OCI-LY7 (cell line): ENCODE measurements at regions not wholly inside any gene's neighbourhood (a gene's known extent, or its start where the extent isn't known, plus 50 kb on each side); places are given as distances from the start of the nearest gene placed in this dataset.

Experiments used
- BruUV-seq: library from RNA; stranded (reverse); fragments of 400-500 nt; replicated peaks from 2 replicates; lab custom pipeline; 2021; lab: Mats Ljungman, UMichigan
- CTCF ChIA-PET: fragments of 300-600 bp; sonication (Branson Sonifier 250); formaldehyde crosslinking; loops from one replicate; lab custom pipeline; 2022; ENCODE audit warnings: antibody characterized with exemption; ENCODE audit not compliant: unreplicated experiment; lab: Charles Lee
- POLR2A ChIA-PET: fragments of 300-600 bp; sonication (Branson Sonifier 250); formaldehyde crosslinking; loops from one replicate; lab custom pipeline; 2022; ENCODE audit warnings: antibody characterized with exemption; lab: Charles Lee
- DNase-seq: peaks from one replicate; pipeline ENCODE4 v3.0.0-alpha.2; 2015; ENCODE audit warnings: low spot score
- H2AFZ ChIP-seq: fragments of 200-600 bp; sonication (generic), shearing (Covaris generic); 2 replicates; pipeline ENCODE4 v1.6.1; 2014; ENCODE audit warnings: mild to moderate bottlenecking, antibody characterized with exemption, low read length, moderate library complexity
- H3K27ac ChIP-seq: fragments of 200-600 bp; sonication (generic); 2 replicates; pipeline ENCODE4 v1.5.1; 2014; ENCODE audit warnings: mixed run types, low read depth, mild to moderate bottlenecking, moderate library complexity, low read length, inconsistent platforms; ENCODE audit not compliant: poor library complexity, severe bottlenecking
- H3K36me3 ChIP-seq: fragments of 200-600 bp; sonication (generic); 2 replicates; pipeline ENCODE4 v1.6.1; 2014; ENCODE audit warnings: mild to moderate bottlenecking, antibody characterized with exemption, low read length, moderate library complexity, mixed read lengths; ENCODE audit not compliant: insufficient read depth
- H3K4me1 ChIP-seq: fragments of 200-600 bp; sonication (generic); 2 replicates; pipeline ENCODE4 v1.5.1; 2014; ENCODE audit warnings: mild to moderate bottlenecking, low read length; ENCODE audit not compliant: insufficient read depth, poor library complexity, severe bottlenecking
- H3K4me2 ChIP-seq: fragments of 200-600 bp; sonication (generic); 2 replicates; pipeline ENCODE4 v1.6.1; 2014; ENCODE audit warnings: mild to moderate bottlenecking, low read length
- H3K4me3 ChIP-seq: fragments of 200-600 bp; sonication (generic); 2 replicates; pipeline ENCODE4 v1.5.1; 2014; ENCODE audit warnings: mild to moderate bottlenecking, low read depth, low read length; ENCODE audit not compliant: poor library complexity, severe bottlenecking
- H3K79me2 ChIP-seq: fragments of 200-600 bp; sonication (generic); 2 replicates; pipeline ENCODE4 v1.6.1; 2016; ENCODE audit warnings: low read depth, mild to moderate bottlenecking, low read length, moderate library complexity, mixed read lengths; ENCODE audit not compliant: insufficient read depth
- H3K9me2 ChIP-seq: fragments of 200-600 bp; sonication (generic); 2 replicates; pipeline ENCODE4 v1.6.1; 2016; ENCODE audit warnings: mild to moderate bottlenecking, low read length, mixed read lengths; ENCODE audit not compliant: insufficient read depth
- H3K9me3 ChIP-seq: fragments of 200-600 bp; sonication (generic); 2 replicates; pipeline ENCODE4 v1.6.1; 2014; ENCODE audit warnings: mild to moderate bottlenecking, mixed run types, low read length, mixed read lengths
- H4K20me1 ChIP-seq: fragments of 200-600 bp; sonication (generic); 2 replicates; pipeline ENCODE4 v1.6.1; 2014; ENCODE audit warnings: mild to moderate bottlenecking, antibody characterized with exemption, low read length, moderate library complexity, mixed read lengths; ENCODE audit not compliant: insufficient read depth
- EZH2phosphoT487 ChIP-seq: fragments of 200-600 bp; sonication (generic); IDR thresholded peaks from 2 replicates; pipeline ENCODE4 v1.6.1; 2018; ENCODE audit warnings: low read depth, borderline replicate concordance, mild to moderate bottlenecking, mixed run types, antibody characterized with exemption, low read length, moderate library complexity, mixed read lengths
- intact Hi-C: fragments of 100-400 bp; cut with micrococcal nuclease; formaldehyde crosslinking; loops from one replicate; pipeline ENCODE4 v1.10.0; 2022; ENCODE audit not compliant: unreplicated experiment
- TF ChIP-seq, protein P1 (sequence below): fragments of 200-600 bp; sonication (generic); conservative IDR thresholded peaks from 2 replicates; pipeline ENCODE4 v1.5.1; 2014; ENCODE audit warnings: mild to moderate bottlenecking, antibody characterized with exemption, low read length, moderate library complexity, mixed read lengths

DNA sequence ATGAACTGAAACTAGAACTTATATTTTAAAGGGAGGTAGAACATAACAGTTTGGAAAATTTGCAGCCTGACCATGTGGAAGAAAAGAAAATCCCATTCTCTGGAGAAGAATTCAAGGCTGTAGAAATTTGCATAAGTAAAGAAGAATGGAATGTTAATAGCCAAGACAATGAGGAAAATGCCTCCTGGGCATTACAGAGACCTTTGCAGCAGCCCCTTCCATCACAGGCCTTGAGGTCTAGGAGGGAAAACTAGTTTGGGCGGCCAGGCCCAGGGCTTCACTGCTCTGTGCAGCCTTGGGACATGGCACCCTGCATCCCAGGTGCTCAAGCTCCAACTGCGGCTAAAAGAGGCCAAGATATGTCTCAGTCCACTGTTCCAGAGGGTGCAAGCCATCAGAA, 1506.8 kb downstream of the PCDH18 start:
- Histone ChIP-seq H3K9me2 (no peaks in the 10 kb centered on the region), H3K4me1 (no peaks in the 10 kb centered on the region), H2AFZ (no peak overlapping the region), H3K27ac (no peak overlapping the region), H3K4me3 (no peak overlapping the region), H4K20me1 (no peaks in the 10 kb centered on the region), H3K4me2 (no peak overlapping the region), H3K79me2 (no peaks in the 10 kb centered on the region), H3K9me3 (0 out of 2 replicates have a peak, but pooled peaks cover 3% of the 10 kb centered on the region), H3K36me3 (no peaks in the 10 kb centered on the region)
- intact Hi-C loops: no loop called here
- no peak for TF ChIP-seq EZH2phosphoT487
- TF ChIP-seq, protein P1, sequence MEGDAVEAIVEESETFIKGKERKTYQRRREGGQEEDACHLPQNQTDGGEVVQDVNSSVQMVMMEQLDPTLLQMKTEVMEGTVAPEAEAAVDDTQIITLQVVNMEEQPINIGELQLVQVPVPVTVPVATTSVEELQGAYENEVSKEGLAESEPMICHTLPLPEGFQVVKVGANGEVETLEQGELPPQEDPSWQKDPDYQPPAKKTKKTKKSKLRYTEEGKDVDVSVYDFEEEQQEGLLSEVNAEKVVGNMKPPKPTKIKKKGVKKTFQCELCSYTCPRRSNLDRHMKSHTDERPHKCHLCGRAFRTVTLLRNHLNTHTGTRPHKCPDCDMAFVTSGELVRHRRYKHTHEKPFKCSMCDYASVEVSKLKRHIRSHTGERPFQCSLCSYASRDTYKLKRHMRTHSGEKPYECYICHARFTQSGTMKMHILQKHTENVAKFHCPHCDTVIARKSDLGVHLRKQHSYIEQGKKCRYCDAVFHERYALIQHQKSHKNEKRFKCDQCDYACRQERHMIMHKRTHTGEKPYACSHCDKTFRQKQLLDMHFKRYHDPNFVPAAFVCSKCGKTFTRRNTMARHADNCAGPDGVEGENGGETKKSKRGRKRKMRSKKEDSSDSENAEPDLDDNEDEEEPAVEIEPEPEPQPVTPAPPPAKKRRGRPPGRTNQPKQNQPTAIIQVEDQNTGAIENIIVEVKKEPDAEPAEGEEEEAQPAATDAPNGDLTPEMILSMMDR: no peak
- POLR2A ChIA-PET: no interaction called here
- CTCF ChIA-PET: no interaction called here
- no TSS peak for BruUV-seq
- DNase-seq: no peak

DNA sequence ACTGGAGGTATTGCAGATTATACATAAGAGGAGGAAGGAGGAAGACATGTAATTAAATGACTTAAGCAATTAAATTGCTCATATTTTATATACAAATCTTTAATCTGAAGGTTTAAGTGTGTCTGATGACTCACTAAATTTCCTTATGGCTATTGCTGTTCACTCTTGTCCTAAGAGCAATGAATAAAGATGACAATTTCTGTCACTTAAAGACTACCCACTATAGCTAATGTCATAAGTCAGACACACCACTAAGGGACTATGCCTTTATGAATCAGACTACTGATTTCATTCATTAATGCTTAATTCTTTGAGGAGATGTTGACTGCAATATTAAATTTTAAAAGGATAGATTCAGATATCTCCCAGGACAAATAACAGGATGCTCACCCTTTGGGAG, 1514.7 kb downstream of the PCDH18 start:
- H4K20me1 ChIP-seq: no peaks in the 10 kb centered on the region
- intact Hi-C loops: no loop called here
- no peak overlapping the region for H3K4me3 ChIP-seq
- POLR2A ChIA-PET: no interaction called here
- no TSS peak for BruUV-seq
- CTCF ChIA-PET: no interaction called here
- no peak for DNase-seq
- H2AFZ ChIP-seq: no peak overlapping the region
- H3K36me3 ChIP-seq: no peaks in the 10 kb centered on the region
- H3K9me3 ChIP-seq: 0 out of 2 replicates have a peak, but pooled peaks cover 2% of the 10 kb centered on the region
- H3K27ac ChIP-seq: no peak overlapping the region
- H3K4me1 ChIP-seq: no peaks in the 10 kb centered on the region
- TF ChIP-seq, protein P1: no peak
- no peak for TF ChIP-seq EZH2phosphoT487
- H3K4me2 ChIP-seq: no peak overlapping the region
- no peaks in the 10 kb centered on the region for H3K9me2 ChIP-seq
- no peaks in the 10 kb centered on the region for H3K79me2 ChIP-seq

DNA sequence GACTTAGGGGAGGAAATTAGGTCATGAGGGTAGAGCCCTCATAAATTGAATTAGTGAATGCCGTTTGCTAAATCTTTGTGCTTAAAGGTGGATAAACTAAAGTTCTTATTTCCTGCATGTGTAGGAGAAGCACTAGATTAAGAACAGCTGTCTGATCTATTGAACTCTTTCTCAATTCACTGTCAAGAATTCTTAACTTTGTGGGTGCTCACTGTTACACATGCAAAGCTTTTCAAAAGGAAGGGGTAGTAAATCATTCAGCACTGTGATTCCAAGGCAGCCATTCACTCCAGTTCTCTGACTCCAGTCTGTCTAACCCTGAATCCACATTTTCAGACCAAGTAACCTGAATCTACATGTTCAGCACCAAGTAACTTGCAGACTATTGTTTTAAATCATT, 1520.1 kb downstream of the PCDH18 start:
- TF ChIP-seq EZH2phosphoT487: no peak
- TF ChIP-seq, protein P1: no peak
- no peaks in the 10 kb centered on the region for H3K9me2 ChIP-seq
- H3K79me2 ChIP-seq: no peaks in the 10 kb centered on the region
- H3K4me3 ChIP-seq: no peak overlapping the region
- no peak overlapping the region for H3K4me2 ChIP-seq
- ChIA-PET POLR2A (no interaction called here), CTCF (no interaction called here)
- H3K4me1 ChIP-seq: no peaks in the 10 kb centered on the region
- H4K20me1 ChIP-seq: no peaks in the 10 kb centered on the region
- intact Hi-C loops: no loop called here
- H3K27ac ChIP-seq: no peak overlapping the region
- no peaks in the 10 kb centered on the region for H3K36me3 ChIP-seq
- DNase-seq: no peak
- no TSS peak for BruUV-seq
- no peaks in the 10 kb centered on the region for H3K9me3 ChIP-seq
- H2AFZ ChIP-seq: no peak overlapping the region
